ENCODE measurements at regions not wholly inside any gene's neighbourhood (a gene's known extent, or its start where the extent isn't known, plus 50 kb on each side); places are given as distances from the start of the nearest gene placed in this dataset.

DNA sequence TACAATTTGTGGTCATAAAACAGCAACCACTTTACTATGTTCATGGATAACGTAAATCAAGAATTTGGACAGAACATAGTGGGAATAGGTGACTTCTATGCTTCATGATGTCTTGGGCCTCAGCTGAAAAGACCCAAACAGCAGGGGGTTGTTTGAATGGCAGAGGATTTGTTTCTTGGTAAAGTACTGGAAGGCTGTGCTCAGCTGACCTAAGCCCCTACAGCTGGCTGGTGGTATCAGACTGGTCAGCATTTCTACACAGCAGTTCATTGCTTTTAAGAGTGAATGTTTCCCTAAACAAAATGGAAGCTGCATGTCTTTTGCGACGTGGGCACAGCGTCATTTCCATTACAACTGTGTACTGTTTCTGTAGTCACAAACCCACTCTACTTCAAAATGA is 148.5 kb upstream of the DEFB112 start:
- TF ChIP-seq POLR2AphosphoS5 (IDR thresholded peaks at IDR 0.05; ENCODE audit: borderline replicate concordance, low read depth, low read length) (no peak), EZH2 (IDR thresholded peaks at IDR 0.05) (no peak), FOXP2 (optimal IDR thresholded peaks at IDR 0.05; ENCODE audit: control extremely low read depth, extremely low read length, insufficient read depth) (no peak)
